SKM-1 treated with dmso at 0.1 percent for 144 hours (cell line): ENCODE measurements at regions not wholly inside any gene's neighbourhood (a gene's known extent, or its start where the extent isn't known, plus 50 kb on each side); places are given as distances from the start of the nearest gene placed in this dataset.
A peak's percentile ranks its signal among the peaks of the same experiment; 100 is the strongest.
"Not testable (repeated sequence)": the region's sequence is repeated elsewhere in the genome, so short reads cannot be mapped to it uniquely, and the experiment has no call there.

Source experiments
- DNase-seq: peaks from one replicate; lab custom pipeline; 2025; ENCODE audit not compliant: unreplicated experiment; lab: John Stamatoyannopoulos, UW

GRCh38 chr14:89534902-89535685, 118.1 kb upstream of the FOXN3 start:
- no peak for DNase-seq

GRCh38 chr14:89533766-89534165, 116.7 kb upstream of the FOXN3 start:
- DNase-seq = no peak

GRCh38 chr14:89533136-89533535, 116.1 kb upstream of the FOXN3 start:
- no peak for DNase-seq

GRCh38 chr14:89531661-89532335, 114.8 kb upstream of the FOXN3 start:
- no peak for DNase-seq

GRCh38 chr14:89524990-89525667, 108.1 kb upstream of the FOXN3 start:
- no peak for DNase-seq

GRCh38 chr14:89524412-89524811, 107.4 kb upstream of the FOXN3 start:
- DNase-seq = no peak

GRCh38 chr14:89521988-89522387, 105.0 kb upstream of the FOXN3 start:
- no peak for DNase-seq

- DNase-seq = no peak
Measured at GRCh38 chr14:89519040-89519439, 102.0 kb upstream of the FOXN3 start.

- DNase-seq = no peak
Measured at GRCh38 chr14:89516173-89516572, 99.1 kb upstream of the FOXN3 start.

GRCh38 chr14:89514601-89515000, 97.6 kb upstream of the FOXN3 start:
- no peak for DNase-seq

- DNase-seq = no peak
Measured at GRCh38 chr14:89509891-89510290, 92.9 kb upstream of the FOXN3 start.

GRCh38 chr14:89508863-89509262, 91.8 kb upstream of the FOXN3 start:
- DNase-seq = no peak

GRCh38 chr14:89507926-89508460, 91.0 kb upstream of the FOXN3 start:
- DNase-seq = no peak

- DNase-seq = no peak
Measured at GRCh38 chr14:89507521-89507920, 90.5 kb upstream of the FOXN3 start.

- not testable (repeated sequence) for DNase-seq
Measured at GRCh38 chr14:89506891-89507452, 89.9 kb upstream of the FOXN3 start.

GRCh38 chr14:89504602-89505313, 87.7 kb upstream of the FOXN3 start:
- peak; percentile 62 for DNase-seq

- no peak for DNase-seq
Measured at GRCh38 chr14:89504091-89504490, 87.1 kb upstream of the FOXN3 start.

GRCh38 chr14:89503431-89503996, 86.5 kb upstream of the FOXN3 start:
- no peak for DNase-seq

GRCh38 chr14:89502966-89503365, 85.9 kb upstream of the FOXN3 start:
- DNase-seq = no peak

- no peak for DNase-seq
Measured at GRCh38 chr14:89501381-89501780, 84.3 kb upstream of the FOXN3 start.
